PFSK-1 (cell line): ENCODE measurements at regions not wholly inside any gene's neighbourhood (a gene's known extent, or its start where the extent isn't known, plus 50 kb on each side); places are given as distances from the start of the nearest gene placed in this dataset.

ENCODE experiments used
- FOXP2 ChIP-seq: optimal IDR thresholded peaks from 2 replicates; pipeline ENCODE3; 2011; ENCODE audit warnings: borderline replicate concordance, control low read depth, inconsistent platforms; ENCODE audit not compliant: insufficient read depth; ENCODE audit errors: extremely low read length, extremely low read depth
- POLR2AphosphoS5 ChIP-seq: IDR thresholded peaks from 2 replicates; pipeline ENCODE4 v1.6.1; 2012; ENCODE audit warnings: low read depth, mild to moderate bottlenecking, control low read depth, low read length, moderate library complexity
- REST ChIP-seq, 2 experiments: IDR thresholded peaks; 2 replicates each; pipeline versions ENCODE4 v1.6.1 to v1.8.0; 2011 to 2012; ENCODE audit warnings: low read depth in 2 of 2, low read length in 2 of 2, control low read depth in 1 of 2, inconsistent platforms in 1 of 2, mild to moderate bottlenecking in 1 of 2, moderate library complexity in 1 of 2; ENCODE audit not compliant: insufficient read depth in 1 of 2
- SIN3A ChIP-seq: IDR thresholded peaks from 2 replicates; pipeline ENCODE4 v1.6.1; 2012; ENCODE audit warnings: mild to moderate bottlenecking, low read length, moderate library complexity, borderline replicate concordance; ENCODE audit not compliant: insufficient read depth
- TAF1 ChIP-seq: IDR thresholded peaks from 2 replicates; pipeline ENCODE4 v1.6.1; 2012; ENCODE audit warnings: low read length, control low read depth, borderline replicate concordance; ENCODE audit not compliant: insufficient read depth

GRCh38 chr1:232334811-232335210, 295.1 kb downstream of the SIPA1L2 start:
- TF ChIP-seq TAF1, result no peak
- TF ChIP-seq SIN3A, result no peak
- no peak for TF ChIP-seq POLR2AphosphoS5
- TF ChIP-seq REST (IDR thresholded peaks at IDR 0.05; ENCODE audit: insufficient read depth in 1 of 2, low read depth in 2 of 2, low read length in 2 of 2), result no peak
- no peak for TF ChIP-seq FOXP2

GRCh38 chr1:232334246-232334645, 295.7 kb downstream of the SIPA1L2 start:
- no peak for TF ChIP-seq TAF1
- no peak for TF ChIP-seq SIN3A
- TF ChIP-seq REST (IDR thresholded peaks at IDR 0.05; ENCODE audit: insufficient read depth in 1 of 2, low read depth in 2 of 2, low read length in 2 of 2), result no peak
- TF ChIP-seq FOXP2, result no peak
- TF ChIP-seq POLR2AphosphoS5, result no peak

GRCh38 chr1:232333419-232333767, 296.5 kb downstream of the SIPA1L2 start:
- TF ChIP-seq SIN3A (no peak), REST (IDR thresholded peaks at IDR 0.05; ENCODE audit: insufficient read depth in 1 of 2, low read depth in 2 of 2, low read length in 2 of 2) (no peak), TAF1 (no peak), FOXP2 (no peak), POLR2AphosphoS5 (no peak)

GRCh38 chr1:232329103-232329813, 300.7 kb downstream of the SIPA1L2 start:
- no peak for TF ChIP-seq POLR2AphosphoS5
- TF ChIP-seq TAF1, result no peak
- no peak for TF ChIP-seq SIN3A
- TF ChIP-seq REST (IDR thresholded peaks at IDR 0.05; ENCODE audit: insufficient read depth in 1 of 2, low read depth in 2 of 2, low read length in 2 of 2), result no peak
- no peak for TF ChIP-seq FOXP2
